ENCODE measurements at regions not wholly inside any gene's neighbourhood (a gene's known extent, or its start where the extent isn't known, plus 50 kb on each side); places are given as distances from the start of the nearest gene placed in this dataset.

DNA sequence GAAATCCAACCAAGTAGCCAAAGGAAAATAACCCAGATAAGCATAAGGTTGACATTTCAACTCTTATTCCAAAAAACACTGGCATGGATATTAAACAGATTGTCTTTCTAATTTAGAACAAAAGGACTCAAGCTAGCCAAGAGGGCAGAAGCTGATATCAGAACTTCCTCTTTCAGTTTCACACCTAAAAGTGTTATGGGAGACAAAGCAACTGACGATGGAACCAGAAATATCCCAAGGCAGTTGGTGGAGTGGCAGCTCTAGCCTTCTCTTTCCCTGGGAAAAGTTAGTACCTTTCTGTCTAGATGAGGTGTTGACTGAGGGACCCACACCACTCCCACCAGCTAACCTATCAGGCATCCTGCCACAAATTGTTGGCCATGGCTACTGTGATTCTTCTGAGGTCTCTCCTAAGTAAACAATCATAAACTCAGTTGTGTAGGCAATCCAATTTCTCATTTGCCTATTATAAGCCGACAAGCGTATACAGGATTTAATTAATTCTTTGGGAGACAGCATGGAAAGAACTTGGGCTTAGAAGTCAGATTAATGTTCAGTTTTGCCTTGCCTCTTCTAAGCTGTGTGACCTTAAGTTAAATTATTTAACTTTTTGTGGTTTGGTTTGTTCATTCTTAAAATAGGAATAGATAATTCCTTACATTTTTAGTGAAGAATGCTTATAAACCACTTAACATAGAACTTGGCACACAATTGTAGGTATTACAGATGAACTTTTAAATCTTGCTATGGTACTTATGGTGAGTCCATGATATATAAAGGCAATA lies 110.9 kb upstream of the ADAMTSL1 start:
- TF ChIP-seq, protein P1, sequence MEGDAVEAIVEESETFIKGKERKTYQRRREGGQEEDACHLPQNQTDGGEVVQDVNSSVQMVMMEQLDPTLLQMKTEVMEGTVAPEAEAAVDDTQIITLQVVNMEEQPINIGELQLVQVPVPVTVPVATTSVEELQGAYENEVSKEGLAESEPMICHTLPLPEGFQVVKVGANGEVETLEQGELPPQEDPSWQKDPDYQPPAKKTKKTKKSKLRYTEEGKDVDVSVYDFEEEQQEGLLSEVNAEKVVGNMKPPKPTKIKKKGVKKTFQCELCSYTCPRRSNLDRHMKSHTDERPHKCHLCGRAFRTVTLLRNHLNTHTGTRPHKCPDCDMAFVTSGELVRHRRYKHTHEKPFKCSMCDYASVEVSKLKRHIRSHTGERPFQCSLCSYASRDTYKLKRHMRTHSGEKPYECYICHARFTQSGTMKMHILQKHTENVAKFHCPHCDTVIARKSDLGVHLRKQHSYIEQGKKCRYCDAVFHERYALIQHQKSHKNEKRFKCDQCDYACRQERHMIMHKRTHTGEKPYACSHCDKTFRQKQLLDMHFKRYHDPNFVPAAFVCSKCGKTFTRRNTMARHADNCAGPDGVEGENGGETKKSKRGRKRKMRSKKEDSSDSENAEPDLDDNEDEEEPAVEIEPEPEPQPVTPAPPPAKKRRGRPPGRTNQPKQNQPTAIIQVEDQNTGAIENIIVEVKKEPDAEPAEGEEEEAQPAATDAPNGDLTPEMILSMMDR (IDR thresholded peaks at IDR 0.05): no peak
- TF ChIP-seq POLR2A (IDR thresholded peaks at IDR 0.05): no peak

All from esophagus squamous epithelium (tissue), 4 donors.